ENCODE measurements at regions not wholly inside any gene's neighbourhood (a gene's known extent, or its start where the extent isn't known, plus 50 kb on each side); places are given as distances from the start of the nearest gene placed in this dataset.

DNA sequence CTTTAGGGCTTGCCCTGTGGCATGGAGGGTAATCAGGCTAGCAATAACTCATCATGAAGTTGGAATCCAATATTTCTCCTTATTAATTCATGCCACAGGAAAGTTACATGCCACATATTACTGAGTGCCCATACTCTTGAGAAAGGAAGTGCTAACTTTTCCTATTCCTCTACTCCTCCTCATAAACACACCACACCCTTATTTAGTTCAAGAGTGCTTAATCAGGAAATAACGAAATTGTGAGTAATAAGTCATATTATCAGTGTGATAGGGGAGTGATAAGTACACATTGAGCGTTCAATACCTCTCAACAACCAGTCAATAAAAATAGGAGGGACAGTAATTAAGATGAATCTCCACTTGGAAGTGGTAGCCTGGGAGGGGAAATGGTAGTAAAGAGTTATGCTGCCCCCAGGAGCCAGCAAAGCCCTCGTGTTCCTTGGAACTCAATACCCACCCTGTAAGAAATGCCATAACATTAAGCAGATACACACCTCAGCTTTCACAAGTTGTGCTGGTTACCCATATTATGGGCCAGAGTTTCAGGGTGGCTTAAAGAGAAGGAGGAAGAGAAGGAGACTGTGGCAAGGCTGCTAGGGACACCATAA lies 410.0 kb upstream of the NR3C2 start:
- no peak for DNase-seq
- Mint-ChIP-seq H3K4me3 (no peak overlapping the region), H3K27ac (no peak overlapping the region), H3K27me3 (ENCODE audit: low read depth, poor library complexity) (peaks cover 3% of the 10 kb centered on the region), H3K9me3 (peaks cover 18% of the 10 kb centered on the region), H3K36me3 (ENCODE audit: low read depth) (peaks cover 9% of the 10 kb centered on the region), H3K4me1 (peaks cover 15% of the 10 kb centered on the region)
- TF ChIP-seq, protein P1, sequence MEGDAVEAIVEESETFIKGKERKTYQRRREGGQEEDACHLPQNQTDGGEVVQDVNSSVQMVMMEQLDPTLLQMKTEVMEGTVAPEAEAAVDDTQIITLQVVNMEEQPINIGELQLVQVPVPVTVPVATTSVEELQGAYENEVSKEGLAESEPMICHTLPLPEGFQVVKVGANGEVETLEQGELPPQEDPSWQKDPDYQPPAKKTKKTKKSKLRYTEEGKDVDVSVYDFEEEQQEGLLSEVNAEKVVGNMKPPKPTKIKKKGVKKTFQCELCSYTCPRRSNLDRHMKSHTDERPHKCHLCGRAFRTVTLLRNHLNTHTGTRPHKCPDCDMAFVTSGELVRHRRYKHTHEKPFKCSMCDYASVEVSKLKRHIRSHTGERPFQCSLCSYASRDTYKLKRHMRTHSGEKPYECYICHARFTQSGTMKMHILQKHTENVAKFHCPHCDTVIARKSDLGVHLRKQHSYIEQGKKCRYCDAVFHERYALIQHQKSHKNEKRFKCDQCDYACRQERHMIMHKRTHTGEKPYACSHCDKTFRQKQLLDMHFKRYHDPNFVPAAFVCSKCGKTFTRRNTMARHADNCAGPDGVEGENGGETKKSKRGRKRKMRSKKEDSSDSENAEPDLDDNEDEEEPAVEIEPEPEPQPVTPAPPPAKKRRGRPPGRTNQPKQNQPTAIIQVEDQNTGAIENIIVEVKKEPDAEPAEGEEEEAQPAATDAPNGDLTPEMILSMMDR (IDR thresholded peaks at IDR 0.05) = no peak

DNA sequence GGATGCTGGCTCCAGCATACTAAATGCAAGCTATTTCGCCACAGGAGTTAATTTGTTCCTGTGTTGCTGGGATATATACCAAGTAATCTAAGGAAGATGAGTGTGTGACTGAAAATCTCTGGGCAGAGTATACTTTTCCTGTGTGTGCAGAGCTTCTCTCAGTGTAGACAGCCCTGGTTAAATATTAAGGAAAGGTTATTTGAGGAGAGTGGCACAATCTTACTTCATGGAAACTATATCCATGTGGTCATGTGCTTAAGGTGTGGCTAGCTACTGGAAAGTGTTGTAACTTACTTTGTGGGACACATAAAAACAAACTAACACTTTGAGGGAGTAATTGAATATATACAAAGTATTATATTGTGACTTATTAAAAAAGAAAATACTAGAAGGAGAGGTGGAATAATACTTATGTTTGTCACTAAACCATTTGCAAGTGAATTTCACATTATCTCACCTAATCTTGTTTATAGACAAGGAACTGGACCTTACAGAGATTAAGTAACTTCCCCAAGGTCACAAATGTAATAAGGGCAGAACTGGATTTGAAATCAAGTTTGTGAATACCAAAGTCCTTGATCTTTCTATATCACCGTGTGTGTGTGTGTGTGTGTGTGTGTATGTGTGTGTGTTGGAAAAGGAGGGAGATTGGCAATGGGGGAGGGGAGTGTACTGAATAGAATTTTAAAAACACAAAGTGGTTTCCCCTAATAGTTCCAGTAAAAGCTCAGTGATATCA lies 408.2 kb upstream of the NR3C2 start:
- no peak for DNase-seq
- H3K4me1 Mint-ChIP-seq = peaks cover 15% of the 10 kb centered on the region
- no peaks in the 10 kb centered on the region for H3K36me3 Mint-ChIP-seq (ENCODE audit: low read depth)
- H3K27ac Mint-ChIP-seq = no peak overlapping the region
- TF ChIP-seq, protein P1 (IDR thresholded peaks at IDR 0.05) = no peak
- H3K9me3 Mint-ChIP-seq = peaks cover 1% of the 10 kb centered on the region
- H3K4me3 Mint-ChIP-seq = no peak overlapping the region
- H3K27me3 Mint-ChIP-seq (ENCODE audit: low read depth, poor library complexity) = no peaks in the 10 kb centered on the region

DNA sequence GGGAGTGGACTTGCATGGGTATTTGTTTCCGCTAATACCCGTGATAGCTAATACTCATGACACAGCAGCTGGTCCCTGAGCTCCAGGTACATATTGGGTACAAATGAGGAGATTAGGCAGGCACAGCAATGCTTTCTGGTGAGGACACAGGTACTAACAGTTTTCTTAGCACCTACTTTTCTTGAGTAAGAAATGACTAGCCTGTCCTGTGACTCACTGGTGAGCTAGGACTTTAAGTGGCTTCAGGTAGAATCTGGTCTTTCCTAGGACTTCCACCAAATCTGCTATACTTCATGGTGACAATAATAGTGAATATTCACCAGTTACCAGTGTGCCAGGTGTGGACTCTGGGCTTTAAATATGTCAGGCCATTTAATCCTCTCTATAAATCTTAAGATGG lies 407.4 kb upstream of the NR3C2 start:
- no peak for DNase-seq
- Mint-ChIP-seq H3K4me3 (no peak overlapping the region), H3K36me3 (ENCODE audit: low read depth) (no peaks in the 10 kb centered on the region), H3K9me3 (no peaks in the 10 kb centered on the region), H3K4me1 (peaks cover 15% of the 10 kb centered on the region), H3K27ac (no peak overlapping the region), H3K27me3 (ENCODE audit: low read depth, poor library complexity) (no peaks in the 10 kb centered on the region)
- TF ChIP-seq, protein P1 (IDR thresholded peaks at IDR 0.05) = no peak

DNA sequence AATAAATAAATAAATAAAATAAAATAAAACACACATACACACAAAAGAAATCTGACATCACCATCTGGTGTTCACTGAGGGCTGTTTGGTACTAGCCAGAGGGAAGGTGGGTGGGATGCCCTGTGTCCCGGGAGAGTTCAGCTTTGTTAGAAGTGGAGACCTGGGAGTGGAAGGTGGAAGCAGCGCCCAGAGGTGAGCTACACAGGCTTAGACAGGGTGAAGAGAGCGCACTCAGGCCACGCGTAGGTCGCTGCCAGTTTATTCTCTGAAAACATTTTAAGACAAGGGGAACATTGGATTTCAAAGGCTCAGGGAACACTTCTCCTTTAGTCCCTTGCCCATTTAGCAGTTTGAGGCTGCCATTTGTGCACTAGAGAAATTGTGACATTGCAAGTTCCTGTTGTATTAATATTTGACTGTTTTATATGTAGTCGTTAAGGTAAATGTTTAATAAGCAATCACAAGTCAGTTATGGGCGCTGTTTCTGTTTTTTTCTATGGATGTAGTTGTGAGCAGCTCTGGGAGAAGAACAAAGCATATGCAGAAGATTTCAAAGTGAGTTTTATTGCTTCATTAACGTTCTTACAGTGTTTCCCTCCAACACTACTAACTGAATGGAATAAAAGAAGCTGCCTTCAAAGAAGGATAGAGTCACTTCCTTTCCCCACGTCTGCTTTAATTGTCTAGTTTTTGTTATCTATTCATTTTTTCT lies 405.5 kb upstream of the NR3C2 start:
- Mint-ChIP-seq H3K4me3 (no peak overlapping the region), H3K36me3 (ENCODE audit: low read depth) (no peaks in the 10 kb centered on the region), H3K4me1 (peaks cover 25% of the 10 kb centered on the region), H3K27ac (peak overlapping the region; percentile 75), H3K27me3 (ENCODE audit: low read depth, poor library complexity) (peaks cover 4% of the 10 kb centered on the region), H3K9me3 (no peaks in the 10 kb centered on the region)
- TF ChIP-seq, protein P1 (IDR thresholded peaks at IDR 0.05) = no peak
- no peak for DNase-seq

DNA sequence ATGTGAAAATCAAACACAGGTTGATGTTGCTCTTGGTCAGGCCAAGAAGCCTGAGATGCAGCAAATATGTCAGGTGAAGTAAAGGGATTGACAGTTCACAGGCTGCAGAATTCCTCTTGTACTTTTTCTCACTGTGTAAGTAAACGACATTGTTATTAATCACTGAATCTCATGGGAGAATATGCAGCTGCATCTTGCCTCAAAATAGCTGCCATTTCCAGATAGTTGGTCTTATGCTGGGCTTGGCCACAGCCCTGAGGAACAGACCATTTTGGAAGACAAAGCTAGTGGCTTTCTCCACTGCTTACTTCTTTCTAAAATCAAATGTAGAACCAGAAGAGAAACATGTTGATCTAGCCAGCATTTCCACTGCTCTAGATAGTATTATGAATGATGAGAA lies 403.4 kb upstream of the NR3C2 start:
- Mint-ChIP-seq H3K36me3 (ENCODE audit: low read depth) (no peaks in the 10 kb centered on the region), H3K9me3 (no peaks in the 10 kb centered on the region), H3K4me3 (no peak overlapping the region), H3K4me1 (peaks cover 35% of the 10 kb centered on the region), H3K27ac (no peak overlapping the region), H3K27me3 (ENCODE audit: low read depth, poor library complexity) (peaks cover 4% of the 10 kb centered on the region)
- TF ChIP-seq, protein P1 (IDR thresholded peaks at IDR 0.05) = no peak
- no peak for DNase-seq

Measured in nephron progenitor cell (in vitro differentiated cells).